HG03521 (cell line): ENCODE measurements at regions not wholly inside any gene's neighbourhood (a gene's known extent, or its start where the extent isn't known, plus 50 kb on each side); places are given as distances from the start of the nearest gene placed in this dataset.

Experiments
- ATAC-seq: cut with Tn5 transposase; IDR thresholded peaks from one replicate; pipeline ENCODE4 v1.9.1; 2021; ENCODE audit warnings: mild to moderate bottlenecking, moderate library complexity; ENCODE audit not compliant: unreplicated experiment

GRCh38 chr2:172153156-172153555 lies 50.5 kb upstream of the DLX2 start:
- no peak for ATAC-seq

GRCh38 chr2:172153757-172154156 lies 51.1 kb upstream of the DLX2 start:
- ATAC-seq = no peak

- ATAC-seq = no peak
Measured at GRCh38 chr2:172155752-172156151, 53.1 kb upstream of the DLX2 start.

GRCh38 chr2:172160839-172161238 lies 58.1 kb upstream of the DLX2 start:
- ATAC-seq = no peak

GRCh38 chr2:172162225-172162733 lies 59.6 kb upstream of the DLX2 start:
- no peak for ATAC-seq

GRCh38 chr2:172162739-172163336 lies 60.1 kb upstream of the DLX2 start:
- no peak for ATAC-seq

GRCh38 chr2:172168917-172169346 lies 66.2 kb upstream of the DLX2 start:
- no peak for ATAC-seq

- ATAC-seq = no peak
Measured at GRCh38 chr2:172169611-172170010, 66.9 kb upstream of the DLX2 start.

- ATAC-seq = peak; percentile 43
Measured at GRCh38 chr2:172172513-172173173, 69.9 kb upstream of the DLX2 start.

- no peak for ATAC-seq
Measured at GRCh38 chr2:172173174-172173706, 70.5 kb upstream of the DLX2 start.

GRCh38 chr2:172177581-172177980 lies 74.9 kb upstream of the DLX2 start:
- no peak for ATAC-seq

- no peak for ATAC-seq
Measured at GRCh38 chr2:172177996-172178395, 75.3 kb upstream of the DLX2 start.

- ATAC-seq = no peak
Measured at GRCh38 chr2:172179045-172179701, 76.5 kb upstream of the DLX2 start.

GRCh38 chr2:172181840-172182239 lies 79.1 kb upstream of the DLX2 start:
- ATAC-seq = no peak

GRCh38 chr2:172182624-172183023 lies 79.9 kb upstream of the DLX2 start:
- no peak for ATAC-seq

GRCh38 chr2:172193331-172194089 lies 90.8 kb upstream of the DLX2 start:
- no peak for ATAC-seq

GRCh38 chr2:172195836-172196376 lies 93.2 kb upstream of the DLX2 start:
- no peak for ATAC-seq

GRCh38 chr2:172196768-172197431 lies 94.2 kb upstream of the DLX2 start:
- no peak for ATAC-seq

GRCh38 chr2:172198361-172198760 lies 95.7 kb upstream of the DLX2 start:
- no peak for ATAC-seq

- ATAC-seq = no peak
Measured at GRCh38 chr2:172198908-172199307, 96.2 kb upstream of the DLX2 start.
